ENCODE measurements at regions not wholly inside any gene's neighbourhood (a gene's known extent, or its start where the extent isn't known, plus 50 kb on each side); places are given as distances from the start of the nearest gene placed in this dataset.

GRCh38 chr3:168292296-168292695, 196.6 kb upstream of the GOLIM4 start:
- no peaks in the 10 kb centered on the region for H3K36me3 Mint-ChIP-seq (ENCODE audit: low read depth)
- H3K4me3 Mint-ChIP-seq, result no peak overlapping the region
- TF ChIP-seq, protein P1, sequence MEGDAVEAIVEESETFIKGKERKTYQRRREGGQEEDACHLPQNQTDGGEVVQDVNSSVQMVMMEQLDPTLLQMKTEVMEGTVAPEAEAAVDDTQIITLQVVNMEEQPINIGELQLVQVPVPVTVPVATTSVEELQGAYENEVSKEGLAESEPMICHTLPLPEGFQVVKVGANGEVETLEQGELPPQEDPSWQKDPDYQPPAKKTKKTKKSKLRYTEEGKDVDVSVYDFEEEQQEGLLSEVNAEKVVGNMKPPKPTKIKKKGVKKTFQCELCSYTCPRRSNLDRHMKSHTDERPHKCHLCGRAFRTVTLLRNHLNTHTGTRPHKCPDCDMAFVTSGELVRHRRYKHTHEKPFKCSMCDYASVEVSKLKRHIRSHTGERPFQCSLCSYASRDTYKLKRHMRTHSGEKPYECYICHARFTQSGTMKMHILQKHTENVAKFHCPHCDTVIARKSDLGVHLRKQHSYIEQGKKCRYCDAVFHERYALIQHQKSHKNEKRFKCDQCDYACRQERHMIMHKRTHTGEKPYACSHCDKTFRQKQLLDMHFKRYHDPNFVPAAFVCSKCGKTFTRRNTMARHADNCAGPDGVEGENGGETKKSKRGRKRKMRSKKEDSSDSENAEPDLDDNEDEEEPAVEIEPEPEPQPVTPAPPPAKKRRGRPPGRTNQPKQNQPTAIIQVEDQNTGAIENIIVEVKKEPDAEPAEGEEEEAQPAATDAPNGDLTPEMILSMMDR (IDR thresholded peaks at IDR 0.05), result no peak
- no peak for DNase-seq
- no peaks in the 10 kb centered on the region for H3K4me1 Mint-ChIP-seq (ENCODE audit: low read depth)
- no peak overlapping the region for H3K27ac Mint-ChIP-seq
- H3K27me3 Mint-ChIP-seq (ENCODE audit: insufficient read depth), result peaks cover 2% of the 10 kb centered on the region; the same call in 1 of the 2 replicates
- no peaks in the 10 kb centered on the region; the same call in 1 of the 2 replicates for H3K9me3 Mint-ChIP-seq

- TF ChIP-seq, protein P1 (IDR thresholded peaks at IDR 0.05), result no peak
- Mint-ChIP-seq H3K9me3 (no peaks in the 10 kb centered on the region; the same call in 1 of the 2 replicates), H3K4me3 (no peak overlapping the region), H3K27me3 (ENCODE audit: insufficient read depth) (peaks cover 2% of the 10 kb centered on the region; the same call in 1 of the 2 replicates), H3K36me3 (ENCODE audit: low read depth) (no peaks in the 10 kb centered on the region), H3K4me1 (ENCODE audit: low read depth) (no peaks in the 10 kb centered on the region), H3K27ac (no peak overlapping the region)
- DNase-seq, result no peak
These were observed 193.8 kb upstream of the GOLIM4 start for GRCh38 chr3:168289471-168290008.

DNA sequence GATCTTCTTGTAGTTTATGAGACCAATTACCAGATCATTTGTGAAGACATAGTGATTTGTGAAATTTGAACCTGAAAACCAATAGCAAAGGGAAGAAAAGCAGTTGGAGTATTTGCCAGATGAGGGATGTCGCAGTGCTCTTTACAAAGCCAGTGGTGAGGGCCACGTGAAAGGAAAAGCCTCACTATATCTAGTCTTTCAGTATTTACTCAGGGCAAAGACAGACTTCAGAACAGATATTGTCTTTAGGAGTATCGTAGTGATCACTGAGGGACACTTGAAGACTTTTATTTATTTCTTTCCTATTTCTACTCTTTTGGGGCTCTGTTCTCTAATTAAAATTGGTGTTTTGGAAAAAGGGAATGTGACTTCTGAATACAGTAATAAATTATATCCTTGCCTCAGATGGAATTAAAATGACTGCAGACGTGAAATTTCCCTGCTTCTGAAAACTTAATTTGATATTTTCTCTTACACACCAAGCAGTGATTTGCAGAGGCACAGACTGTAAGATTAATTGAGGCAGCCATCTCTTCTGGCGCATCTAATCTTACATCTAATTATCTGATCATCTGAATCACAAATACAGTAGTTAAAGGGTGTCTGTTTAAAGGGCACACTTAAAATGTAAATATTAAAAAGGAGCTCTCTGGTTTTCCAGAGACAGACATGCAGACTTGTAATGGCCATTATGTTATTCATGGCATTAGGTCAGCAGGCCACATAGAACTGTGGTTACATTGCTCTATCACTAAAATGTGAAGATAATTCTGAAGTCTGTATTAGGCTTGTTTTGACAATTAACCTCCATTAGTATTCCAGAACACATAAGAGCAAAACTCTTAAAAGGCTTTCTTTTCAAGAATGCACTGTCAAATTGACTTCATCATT, 193.0 kb upstream of the GOLIM4 start:
- Mint-ChIP-seq H3K27ac (no peak overlapping the region), H3K4me1 (ENCODE audit: low read depth) (no peaks in the 10 kb centered on the region), H3K27me3 (ENCODE audit: insufficient read depth) (peaks cover 2% of the 10 kb centered on the region; the same call in 1 of the 2 replicates), H3K9me3 (no peaks in the 10 kb centered on the region; the same call in 1 of the 2 replicates), H3K4me3 (no peak overlapping the region), H3K36me3 (ENCODE audit: low read depth) (no peaks in the 10 kb centered on the region)
- TF ChIP-seq, protein P1 (IDR thresholded peaks at IDR 0.05), result no peak
- DNase-seq, result no peak

GRCh38 chr3:168285506-168285905, 189.8 kb upstream of the GOLIM4 start:
- no peaks in the 10 kb centered on the region for H3K9me3 Mint-ChIP-seq
- no peaks in the 10 kb centered on the region for H3K27me3 Mint-ChIP-seq (ENCODE audit: insufficient read depth)
- H3K27ac Mint-ChIP-seq, result no peak overlapping the region
- TF ChIP-seq, protein P1 (IDR thresholded peaks at IDR 0.05), result no peak
- no peaks in the 10 kb centered on the region for H3K4me1 Mint-ChIP-seq (ENCODE audit: low read depth)
- H3K4me3 Mint-ChIP-seq, result no peak overlapping the region
- H3K36me3 Mint-ChIP-seq (ENCODE audit: low read depth), result no peaks in the 10 kb centered on the region
- DNase-seq, result no peak

DNA sequence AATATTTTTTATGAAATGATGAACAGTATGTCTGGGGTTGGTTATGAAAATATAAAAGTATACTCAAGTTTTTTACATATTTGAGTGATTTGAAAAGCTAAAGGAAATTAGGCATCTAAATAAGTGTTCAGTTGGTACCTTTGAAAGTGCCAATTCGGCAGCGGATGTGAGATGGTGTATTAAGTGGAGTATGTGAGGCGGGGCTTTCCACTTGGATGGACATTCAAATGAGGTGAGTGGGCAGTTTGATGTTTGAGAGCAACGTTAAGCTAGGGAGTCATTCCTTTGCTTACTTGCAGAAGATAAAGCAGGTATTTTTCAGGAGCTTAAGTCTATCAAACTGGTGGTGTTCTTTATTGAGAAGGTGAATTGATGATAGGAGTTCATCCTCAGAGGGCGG, 189.0 kb upstream of the GOLIM4 start:
- no peaks in the 10 kb centered on the region for H3K4me1 Mint-ChIP-seq (ENCODE audit: low read depth)
- TF ChIP-seq, protein P1 (IDR thresholded peaks at IDR 0.05), result no peak

More for the DNA sequence above, 189.0 kb upstream of the GOLIM4 start:
- Mint-ChIP-seq H3K9me3 (no peaks in the 10 kb centered on the region), H3K27me3 (ENCODE audit: insufficient read depth) (no peaks in the 10 kb centered on the region), H3K4me3 (no peak overlapping the region), H3K27ac (no peak overlapping the region), H3K36me3 (ENCODE audit: low read depth) (no peaks in the 10 kb centered on the region)
- DNase-seq, result no peak
